Smooth muscle cell (in vitro differentiated cells): ENCODE measurements at regions not wholly inside any gene's neighbourhood (a gene's known extent, or its start where the extent isn't known, plus 50 kb on each side); places are given as distances from the start of the nearest gene placed in this dataset.

Source experiments
- DNase-seq: peaks from one replicate; lab custom pipeline; 2025; ENCODE audit not compliant: unreplicated experiment; lab: John Stamatoyannopoulos, UW
- H2AFZ ChIP-seq: fragments of 200-600 bp; sonication (generic); 2 replicates; pipeline ENCODE4 v1.6.0; 2016; ENCODE audit warnings: antibody characterized with exemption, low read depth, mild to moderate bottlenecking
- H3F3A ChIP-seq: fragments of 200-600 bp; sonication (generic); 2 replicates; pipeline ENCODE4 v1.6.0; 2017; ENCODE audit warnings: antibody characterized with exemption, low read depth
- H3K27ac ChIP-seq: fragments of 200-600 bp; sonication (generic); 2 replicates; pipeline ENCODE4 v1.5.1; 2016; ENCODE audit warnings: low read depth, mild to moderate bottlenecking
- H3K27me3 ChIP-seq: fragments of 200-600 bp; sonication (generic); 2 replicates; pipeline ENCODE4 v1.6.1; 2016; ENCODE audit warnings: low read depth, mild to moderate bottlenecking
- H3K36me3 ChIP-seq: fragments of 200-600 bp; sonication (generic); 2 replicates; pipeline ENCODE4 v1.5.1; 2016; ENCODE audit warnings: low read depth
- H3K4me1 ChIP-seq: fragments of 200-600 bp; sonication (generic); 2 replicates; pipeline ENCODE4 v1.5.1; 2016; ENCODE audit warnings: low read depth
- H3K4me2 ChIP-seq: fragments of 200-600 bp; sonication (generic); 2 replicates; pipeline ENCODE4 v1.6.0; 2016; ENCODE audit warnings: mild to moderate bottlenecking
- H3K4me3 ChIP-seq: fragments of 200-600 bp; sonication (generic); 2 replicates; pipeline ENCODE4 v1.5.1; 2016; ENCODE audit warnings: mild to moderate bottlenecking
- H3K79me2 ChIP-seq: fragments of 200-600 bp; sonication (generic); 2 replicates; pipeline ENCODE4 v1.6.0; 2016; ENCODE audit warnings: low read depth, mild to moderate bottlenecking
- H3K9ac ChIP-seq: fragments of 200-600 bp; sonication (generic); 2 replicates; pipeline ENCODE4 v1.6.0; 2016; ENCODE audit warnings: low read depth
- H3K9me3 ChIP-seq: fragments of 200-600 bp; sonication (generic); replicated peaks from 2 replicates; pipeline ENCODE4 v1.5.1; 2016; ENCODE audit warnings: low read depth
- H4K20me1 ChIP-seq: fragments of 200-600 bp; sonication (generic); 2 replicates; pipeline ENCODE4 v1.6.0; 2016; ENCODE audit warnings: low read depth
- CTCF ChIP-seq: fragments of 200-600 bp; sonication (generic); IDR thresholded peaks from 2 replicates; pipeline ENCODE4 v1.5.1; 2017; ENCODE audit warnings: borderline replicate concordance, mild to moderate bottlenecking, antibody characterized with exemption; ENCODE audit not compliant: insufficient read depth, poor library complexity, severe bottlenecking
- WGBS: methylation state at CpG from one replicate; pipeline ENCODE4 v1.1.7; 2016; ENCODE audit warnings: low lambda C conversion rate; 5-methylcytosine and 5-hydroxymethylcytosine counted together

DNA sequence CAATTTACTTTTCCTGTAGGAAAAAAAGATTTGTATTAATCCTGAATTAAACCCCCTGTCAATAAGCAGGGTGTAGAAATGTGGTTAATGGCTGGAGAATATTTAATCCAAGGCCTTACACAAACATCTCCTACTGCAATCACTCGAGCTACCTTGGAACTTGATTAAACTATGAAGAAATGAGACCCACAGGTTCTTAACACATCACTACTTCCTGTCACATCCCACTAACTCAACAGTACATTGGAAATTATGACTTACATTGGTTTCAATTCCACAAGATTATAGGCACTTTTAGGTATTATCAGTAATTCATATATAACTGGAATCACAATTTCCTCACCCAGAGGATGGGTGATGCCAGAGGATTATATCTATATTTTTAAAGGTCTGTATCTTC lies 480.3 kb downstream of the MRPL39 start:
- Histone ChIP-seq H3K4me1 (no peaks in the 10 kb centered on the region), H3K4me2 (no peak overlapping the region), H2AFZ (no peak overlapping the region), H3K27me3 (no peaks in the 10 kb centered on the region), H4K20me1 (no peaks in the 10 kb centered on the region), H3K9ac (no peak overlapping the region), H3F3A (no peaks in the 10 kb centered on the region), H3K27ac (no peak overlapping the region), H3K36me3 (no peaks in the 10 kb centered on the region), H3K79me2 (no peaks in the 10 kb centered on the region), H3K9me3 (no peaks in the 10 kb centered on the region), H3K4me3 (no peak overlapping the region)
- TF ChIP-seq CTCF = no peak
- no peak for DNase-seq
- 59% methylated on average over 1 of the region's 1 CpG for WGBS

GRCh38 chr21:25126564-25126963 lies 480.7 kb downstream of the MRPL39 start:
- Histone ChIP-seq H3K9ac (no peak overlapping the region), H3K36me3 (no peaks in the 10 kb centered on the region), H2AFZ (no peak overlapping the region), H3K4me2 (no peak overlapping the region), H3K9me3 (no peaks in the 10 kb centered on the region), H3K27ac (no peak overlapping the region), H3K27me3 (no peaks in the 10 kb centered on the region), H3F3A (no peaks in the 10 kb centered on the region), H4K20me1 (no peaks in the 10 kb centered on the region), H3K4me3 (no peak overlapping the region), H3K4me1 (no peaks in the 10 kb centered on the region), H3K79me2 (no peaks in the 10 kb centered on the region)
- 63% methylated on average over 3 of the region's 3 CpGs for WGBS
- no peak for TF ChIP-seq CTCF
- no peak for DNase-seq

DNA sequence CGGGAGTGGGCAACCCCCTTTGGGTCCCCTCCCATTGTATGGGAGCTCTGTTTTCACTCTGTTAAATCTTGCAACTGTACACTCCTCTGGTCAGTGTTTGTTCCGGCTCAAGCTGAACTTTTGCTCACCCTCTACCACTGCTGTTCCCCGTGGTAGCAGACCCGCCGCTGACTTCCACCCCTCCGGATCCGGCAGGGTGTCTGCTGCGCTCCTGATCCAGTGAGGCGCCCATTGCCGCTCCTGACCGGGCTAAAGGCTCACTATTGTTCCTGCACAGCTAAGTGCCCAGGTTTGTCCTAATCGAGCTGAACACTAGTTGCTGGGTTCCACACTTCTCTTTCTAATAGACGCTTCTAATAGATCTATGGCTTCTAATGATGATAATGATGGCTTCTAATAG lies 488.6 kb downstream of the MRPL39 start:
- H3K27ac ChIP-seq = no peak overlapping the region
- no peaks in the 10 kb centered on the region for H3F3A ChIP-seq
- no peaks in the 10 kb centered on the region for H3K9me3 ChIP-seq
- no peak overlapping the region for H3K9ac ChIP-seq
- no peaks in the 10 kb centered on the region for H3K27me3 ChIP-seq
- no peak overlapping the region for H3K4me3 ChIP-seq
- no peaks in the 10 kb centered on the region for H3K4me1 ChIP-seq
- WGBS = 93% methylated on average over 13 of the region's 13 CpGs
- no peaks in the 10 kb centered on the region for H4K20me1 ChIP-seq
- no peak for TF ChIP-seq CTCF
- H3K79me2 ChIP-seq = no peaks in the 10 kb centered on the region
- no peak overlapping the region for H3K4me2 ChIP-seq
- no peak for DNase-seq
- no peaks in the 10 kb centered on the region for H3K36me3 ChIP-seq
- H2AFZ ChIP-seq = no peak overlapping the region

DNA sequence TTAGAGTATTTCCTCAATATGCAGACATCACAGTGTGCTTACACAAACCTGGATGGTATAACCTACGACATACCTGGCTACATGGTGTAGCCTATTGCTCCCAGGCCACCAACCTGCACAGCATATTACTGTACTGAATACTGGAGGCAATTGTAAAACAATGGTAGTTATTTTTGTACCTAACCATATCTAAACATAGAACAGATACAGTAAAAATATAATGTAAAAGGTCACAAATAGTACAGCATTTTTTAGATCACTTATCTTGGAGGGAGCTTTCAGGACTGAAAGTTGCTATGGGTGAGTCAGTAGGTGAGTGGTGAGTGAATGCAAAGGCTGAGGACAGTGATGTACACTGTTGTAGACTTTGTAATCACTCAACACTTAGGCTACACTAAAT lies 492.3 kb downstream of the MRPL39 start:
- Histone ChIP-seq H3K79me2 (no peaks in the 10 kb centered on the region), H3K9ac (no peak overlapping the region), H3K27me3 (no peaks in the 10 kb centered on the region), H3K9me3 (no peaks in the 10 kb centered on the region), H3K4me3 (no peak overlapping the region), H4K20me1 (no peaks in the 10 kb centered on the region), H3K36me3 (no peaks in the 10 kb centered on the region), H3K4me2 (no peak overlapping the region), H3K4me1 (no peaks in the 10 kb centered on the region), H3F3A (no peaks in the 10 kb centered on the region), H2AFZ (no peak overlapping the region), H3K27ac (no peak overlapping the region)
- no peak for TF ChIP-seq CTCF
- WGBS = 56% methylated on average over 1 of the region's 1 CpG
- no peak for DNase-seq
